Endothelial cell of umbilical vein (primary cell): ENCODE measurements at regions not wholly inside any gene's neighbourhood (a gene's known extent, or its start where the extent isn't known, plus 50 kb on each side); places are given as distances from the start of the nearest gene placed in this dataset.

Experiments
- BruUV-seq: library from RNA; stranded (reverse); fragments of 400-500 nt; replicated peaks from 2 replicates; lab custom pipeline; 2021; lab: Mats Ljungman, UMichigan
- CTCF ChIA-PET: fragments of 300-600, 350-600 bp; sonication (Branson Sonifier 250); formaldehyde crosslinking; loops from one replicate; lab custom pipeline; 2021; ENCODE audit warnings: antibody characterized with exemption, inconsistent platforms; lab: Charles Lee
- POLR2A ChIA-PET: fragments of 300-600, 350-600 bp; sonication (Branson Sonifier 250); formaldehyde crosslinking; loops from one replicate; lab custom pipeline; 2021; ENCODE audit warnings: antibody characterized with exemption, inconsistent platforms; lab: Charles Lee
- DNase-seq: peaks from one replicate; pipeline ENCODE4 v3.0.0-alpha.2; 2011; ENCODE audit warnings: low read depth, low spot score
- FAIRE-seq: peaks from 2 replicates; lab custom pipeline; 2011; peaks lifted over from hg19 to GRCh38; lab: Jason Lieb, UNC
- H2AFZ ChIP-seq: 2 replicates; pipeline ENCODE4 v1.6.0; 2012; ENCODE audit warnings: low read depth, low read length, control low read depth, inconsistent platforms
- H3K27ac ChIP-seq: 2 replicates; pipeline ENCODE4 v1.5.1; 2011; ENCODE audit warnings: low read depth, mild to moderate bottlenecking, control low read depth, low read length, moderate library complexity; ENCODE audit not compliant: insufficient read depth
- H3K27me3 ChIP-seq, 2 experiments: 2 replicates each; pipeline versions ENCODE4 v1.6.0 to v1.6.1; 2011; ENCODE audit warnings: low read length in 2 of 2, mixed read lengths in 1 of 2; ENCODE audit not compliant: control insufficient read depth in 2 of 2, insufficient read depth in 2 of 2
- H3K36me3 ChIP-seq, 2 experiments: 2 replicates in 1 of 2; 3 replicates in 1 of 2; pipeline ENCODE4 v1.5.1; 2011; ENCODE audit warnings: low read length in 2 of 2, mild to moderate bottlenecking in 1 of 2, moderate library complexity in 1 of 2; ENCODE audit not compliant: control insufficient read depth in 2 of 2, insufficient read depth in 2 of 2; ENCODE audit errors: extremely low read depth in 1 of 2
- H3K4me1 ChIP-seq: 3 replicates; pipeline ENCODE4 v1.5.1; 2011; ENCODE audit warnings: mild to moderate bottlenecking, low read length; ENCODE audit not compliant: control insufficient read depth, insufficient read depth; ENCODE audit errors: extremely low read depth
- H3K4me2 ChIP-seq: 2 replicates; pipeline ENCODE4 v1.6.1; 2011; ENCODE audit warnings: low read length, control low read depth, mixed read lengths; ENCODE audit not compliant: insufficient read depth
- H3K4me3 ChIP-seq, 3 experiments: fragments of 200-600 bp in 1 of 3; sonication (generic), shearing (Covaris generic) in 1 of 3; replicated peaks in 1 of 3; 2 replicates each; pipeline ENCODE4 v1.5.1; 2011 to 2016; ENCODE audit warnings: control low read depth in 3 of 3, low read length in 3 of 3, mild to moderate bottlenecking in 2 of 3, inconsistent platforms in 1 of 3, low read depth in 1 of 3, moderate library complexity in 1 of 3; ENCODE audit not compliant: insufficient read depth in 1 of 3
- H3K79me2 ChIP-seq: 2 replicates; pipeline ENCODE4 v1.6.0; 2012; ENCODE audit warnings: low read length, inconsistent platforms; ENCODE audit not compliant: control insufficient read depth, insufficient read depth
- H3K9ac ChIP-seq: replicated peaks from 2 replicates; pipeline ENCODE3; 2011; ENCODE audit warnings: low read length, control low read depth; ENCODE audit not compliant: insufficient read depth; ENCODE audit errors: extremely low read depth
- H3K9me1 ChIP-seq: replicated peaks from 3 replicates; pipeline ENCODE4 v1.6.0; 2011; ENCODE audit warnings: mild to moderate bottlenecking, low read length; ENCODE audit not compliant: control insufficient read depth, insufficient read depth; ENCODE audit errors: extremely low read depth
- H3K9me3 ChIP-seq: replicated peaks from 2 replicates; pipeline ENCODE4 v1.5.1; 2012; ENCODE audit warnings: low read length, inconsistent platforms; ENCODE audit not compliant: control insufficient read depth, insufficient read depth
- H4K20me1 ChIP-seq: replicated peaks from 2 replicates; pipeline ENCODE3; 2011; ENCODE audit warnings: mild to moderate bottlenecking, low read length; ENCODE audit not compliant: control insufficient read depth, insufficient read depth; ENCODE audit errors: extremely low read depth
- CTCF ChIP-seq, 2 donors: IDR thresholded peaks; 1 replicate in 1 of 2; 2 replicates in 1 of 2; pipeline ENCODE4 v1.5.1; 2011; ENCODE audit warnings: low read length in 2 of 2, mild to moderate bottlenecking in 2 of 2, moderate library complexity in 2 of 2, control low read depth in 1 of 2, inconsistent platforms in 1 of 2, low read depth in 1 of 2; ENCODE audit not compliant: insufficient read depth in 1 of 2; ENCODE audit errors: extremely low read depth in 1 of 2
- EZH2 ChIP-seq: IDR thresholded peaks from 2 replicates; pipeline ENCODE4 v1.6.1; 2012; ENCODE audit warnings: borderline replicate concordance, low read depth, mild to moderate bottlenecking, moderate library complexity, low read length, inconsistent platforms; ENCODE audit not compliant: severe bottlenecking
- FOS ChIP-seq: IDR thresholded peaks from 2 replicates; pipeline ENCODE4 v1.6.1; 2011; ENCODE audit warnings: mild to moderate bottlenecking, low read length, moderate library complexity, borderline replicate concordance; ENCODE audit not compliant: insufficient read depth
- GATA2 ChIP-seq: IDR thresholded peaks from 2 replicates; pipeline ENCODE4 v1.7.0; 2011; ENCODE audit warnings: low read depth, mild to moderate bottlenecking, moderate library complexity, mixed read lengths, low read length; ENCODE audit not compliant: insufficient read length, insufficient read depth
- JUN ChIP-seq: IDR thresholded peaks from 2 replicates; pipeline ENCODE4 v1.6.1; 2011; ENCODE audit warnings: borderline replicate concordance, low read depth; ENCODE audit not compliant: insufficient read length, insufficient read depth
- MAX ChIP-seq: IDR thresholded peaks from 2 replicates; pipeline ENCODE4 v1.6.1; 2011; ENCODE audit not compliant: insufficient read depth, insufficient read length
- MYC ChIP-seq: IDR thresholded peaks from one replicate; pipeline ENCODE4 v1.6.1; 2011; ENCODE audit warnings: mild to moderate bottlenecking, low read depth, low read length
- POLR2A ChIP-seq: IDR thresholded peaks from 2 replicates; pipeline ENCODE4 v1.6.1; 2012; ENCODE audit warnings: low read depth, mild to moderate bottlenecking, control low read depth, low read length
- POLR2AphosphoS5 ChIP-seq: IDR thresholded peaks from 2 replicates; pipeline ENCODE4 v1.6.1; 2012; ENCODE audit warnings: low read depth, mild to moderate bottlenecking, control low read depth, low read length, moderate library complexity; ENCODE audit not compliant: insufficient read depth
- dilution Hi-C: fragments of 300-500 bp; cut with MboI; formaldehyde crosslinking; loops from one replicate; pipeline ENCODE4 v1.15.0; 2019; ENCODE audit warnings: low sequenced_read_pairs; ENCODE audit not compliant: extremely low pct_ligation_motif_present
- intact Hi-C: fragments of 100-400 bp; cut with micrococcal nuclease; formaldehyde crosslinking; loops from one replicate; pipeline ENCODE4 v1.10.0; 2022

- no peak overlapping the region for H3K9ac ChIP-seq
- H3K36me3 ChIP-seq = no peaks in the 10 kb centered on the region
- no TSS peak for BruUV-seq
- ChIA-PET POLR2A (no interaction called here), CTCF (no interaction called here)
- DNase-seq (no peak), FAIRE-seq (no peak)
- no peaks in the 10 kb centered on the region for H3K9me1 ChIP-seq
- no peaks in the 10 kb centered on the region for H4K20me1 ChIP-seq
- H3K9me3 ChIP-seq = no peaks in the 10 kb centered on the region
- H3K27me3 ChIP-seq = peaks cover 0 to 2% of the 10 kb centered on the region in 2 experiments
- no peaks in the 10 kb centered on the region for H3K4me1 ChIP-seq
- H3K4me2 ChIP-seq = no peak overlapping the region
- dilution Hi-C loops = no loop called here
- H3K27ac ChIP-seq = no peak overlapping the region
- no peaks in the 10 kb centered on the region for H3K79me2 ChIP-seq
- H3K4me3 ChIP-seq = no peak overlapping the region
- no peak for TF ChIP-seq CTCF (IDR thresholded peaks at IDR 0.05; ENCODE audit: extremely low read depth in 1 of 2, insufficient read depth in 1 of 2, low read depth in 1 of 2, low read length in 2 of 2)
- no peak for TF ChIP-seq JUN
- no peak for TF ChIP-seq MYC
- TF ChIP-seq FOS = no peak
- TF ChIP-seq POLR2A = no peak
- TF ChIP-seq POLR2AphosphoS5 = no peak
- no peak for TF ChIP-seq MAX
- no peak for TF ChIP-seq EZH2
- no peak for TF ChIP-seq GATA2
- no peak overlapping the region for H2AFZ ChIP-seq
- intact Hi-C loops = no loop called here
Measured at GRCh38 chr14:66085665-66086064, 400.5 kb upstream of the CCDC196 start.
